C4-2B (cell line): ENCODE measurements at regions not wholly inside any gene's neighbourhood (a gene's known extent, or its start where the extent isn't known, plus 50 kb on each side); places are given as distances from the start of the nearest gene placed in this dataset.

Experiments used
- CTCF ChIP-seq: fragments of 450-650 bp; conservative IDR thresholded peaks from 2 replicates; pipeline ENCODE4 v1.5.1; 2017; ENCODE audit warnings: mild to moderate bottlenecking
- ZFX ChIP-seq: fragments of 450-650 bp; IDR thresholded peaks from 2 replicates; pipeline ENCODE4 v1.6.1; 2017

- TF ChIP-seq CTCF (no peak), ZFX (no peak)
Observed at GRCh38 chr15:77682564-77682963, 49.9 kb upstream of the LINGO1 start.
